Astrocyte (in vitro differentiated cells and primary cell): ENCODE measurements at regions not wholly inside any gene's neighbourhood (a gene's known extent, or its start where the extent isn't known, plus 50 kb on each side); places are given as distances from the start of the nearest gene placed in this dataset.

Experiments
- DNase-seq: peaks from one replicate; pipeline ENCODE4 v3.0.0-alpha.2; 2010; ENCODE audit warnings: low read depth
- FAIRE-seq: peaks from 2 replicates; lab custom pipeline; 2011; peaks lifted over from hg19 to GRCh38; lab: Jason Lieb, UNC
- H2AFZ ChIP-seq: 2 replicates; pipeline ENCODE4 v1.6.0; 2012; ENCODE audit warnings: low read depth, low read length, inconsistent platforms
- H3K27ac ChIP-seq: 2 replicates; pipeline ENCODE4 v1.5.1; 2011; ENCODE audit warnings: low read depth, low read length, inconsistent platforms
- H3K27me3 ChIP-seq: 2 replicates; pipeline ENCODE4 v1.6.0; 2011; ENCODE audit warnings: low read length, inconsistent platforms; ENCODE audit not compliant: insufficient read depth
- H3K36me3 ChIP-seq: 2 replicates; pipeline ENCODE4 v1.5.1; 2011; ENCODE audit warnings: low read length, inconsistent platforms; ENCODE audit not compliant: insufficient read depth
- H3K4me1 ChIP-seq: 2 replicates; pipeline ENCODE4 v1.5.1; 2011; ENCODE audit warnings: low read length, inconsistent platforms; ENCODE audit not compliant: insufficient read depth
- H3K4me2 ChIP-seq: 2 replicates; pipeline ENCODE4 v1.6.0; 2012; ENCODE audit warnings: low read length, inconsistent platforms
- H3K4me3 ChIP-seq: 2 replicates; pipeline ENCODE4 v1.5.1; 2011; ENCODE audit warnings: low read depth, mild to moderate bottlenecking, low read length, inconsistent platforms; ENCODE audit not compliant: insufficient read depth
- H3K79me2 ChIP-seq: 2 replicates; pipeline ENCODE4 v1.6.0; 2012; ENCODE audit warnings: mild to moderate bottlenecking, low read length, inconsistent platforms; ENCODE audit not compliant: insufficient read depth
- H3K9ac ChIP-seq: 2 replicates; pipeline ENCODE4 v1.6.0; 2012; ENCODE audit warnings: mild to moderate bottlenecking, low read length, inconsistent platforms
- H3K9me3 ChIP-seq: 2 replicates; pipeline ENCODE4 v1.5.1; 2012; ENCODE audit warnings: low read depth, mild to moderate bottlenecking, low read length, inconsistent platforms; ENCODE audit not compliant: insufficient read depth
- H4K20me1 ChIP-seq: 2 replicates; pipeline ENCODE4 v1.6.0; 2012; ENCODE audit warnings: low read length, inconsistent platforms; ENCODE audit not compliant: insufficient read depth
- H3K27ac Mint-ChIP-seq: one replicate; pipeline ENCODE4 v1.8.0; 2021; ENCODE audit warnings: mild to moderate bottlenecking, mixed read lengths; ENCODE audit not compliant: unreplicated experiment
- H3K27me3 Mint-ChIP-seq: one replicate; pipeline ENCODE4 v1.8.0; 2021; ENCODE audit warnings: low read depth, mixed read lengths; ENCODE audit not compliant: unreplicated experiment
- H3K36me3 Mint-ChIP-seq: one replicate; pipeline ENCODE4 v1.8.0; 2021; ENCODE audit warnings: low read depth, mixed read lengths; ENCODE audit not compliant: unreplicated experiment
- H3K4me1 Mint-ChIP-seq: one replicate; pipeline ENCODE4 v1.8.0; 2021; ENCODE audit warnings: low read depth, mixed read lengths; ENCODE audit not compliant: unreplicated experiment
- H3K4me3 Mint-ChIP-seq: one replicate; pipeline ENCODE4 v1.8.0; 2021; ENCODE audit warnings: mild to moderate bottlenecking, moderate library complexity, mixed read lengths; ENCODE audit not compliant: unreplicated experiment
- H3K9me3 Mint-ChIP-seq: one replicate; pipeline ENCODE4 v1.8.0; 2021; ENCODE audit warnings: mild to moderate bottlenecking, mixed read lengths; ENCODE audit not compliant: unreplicated experiment
- CTCF ChIP-seq: IDR thresholded peaks from 2 replicates; pipeline ENCODE4 v1.5.1; 2011; ENCODE audit warnings: low read depth, mild to moderate bottlenecking, inconsistent platforms, low read length, moderate library complexity; ENCODE audit not compliant: insufficient read depth
- EZH2 ChIP-seq: IDR thresholded peaks from 2 replicates; pipeline ENCODE4 v1.6.1; 2012; ENCODE audit warnings: mild to moderate bottlenecking, low read length, inconsistent platforms; ENCODE audit not compliant: insufficient read depth

GRCh38 chrX:13201605-13202219 is 118.1 kb downstream of the ATXN3L start:
- no peaks in the 10 kb centered on the region for H3K27me3 Mint-ChIP-seq
- Histone ChIP-seq H3K27ac (no peak overlapping the region), H3K9me3 (no peaks in the 10 kb centered on the region), H3K4me2 (no peak overlapping the region), H3K79me2 (no peaks in the 10 kb centered on the region), H3K4me1 (no peaks in the 10 kb centered on the region), H3K9ac (no peak overlapping the region), H4K20me1 (no peaks in the 10 kb centered on the region), H3K27me3 (no peaks in the 10 kb centered on the region), H3K4me3 (no peak overlapping the region), H3K36me3 (no peaks in the 10 kb centered on the region), H2AFZ (no peak overlapping the region)
- H3K4me3 Mint-ChIP-seq, result no peak overlapping the region
- TF ChIP-seq CTCF (no peak), EZH2 (no peak)
- H3K9me3 Mint-ChIP-seq, result no peaks in the 10 kb centered on the region
- no peak overlapping the region for H3K27ac Mint-ChIP-seq
- no peaks in the 10 kb centered on the region for H3K36me3 Mint-ChIP-seq
- DNase-seq, result no peak
- no peak for FAIRE-seq
- H3K4me1 Mint-ChIP-seq, result no peaks in the 10 kb centered on the region

- Histone ChIP-seq H3K4me2 (no peak overlapping the region), H3K79me2 (no peaks in the 10 kb centered on the region), H3K4me3 (no peak overlapping the region), H3K9ac (no peak overlapping the region), H3K36me3 (no peaks in the 10 kb centered on the region), H3K9me3 (no peaks in the 10 kb centered on the region), H3K27me3 (no peaks in the 10 kb centered on the region), H2AFZ (no peak overlapping the region), H4K20me1 (no peaks in the 10 kb centered on the region), H3K27ac (no peak overlapping the region), H3K4me1 (no peaks in the 10 kb centered on the region)
- H3K36me3 Mint-ChIP-seq, result no peaks in the 10 kb centered on the region
- no peaks in the 10 kb centered on the region for H3K9me3 Mint-ChIP-seq
- no peak overlapping the region for H3K4me3 Mint-ChIP-seq
- no peak for TF ChIP-seq EZH2
- no peak for TF ChIP-seq CTCF
- peak; percentile 45 for FAIRE-seq
- DNase-seq, result no peak
- no peaks in the 10 kb centered on the region for H3K4me1 Mint-ChIP-seq
- H3K27ac Mint-ChIP-seq, result no peak overlapping the region
- H3K27me3 Mint-ChIP-seq, result no peaks in the 10 kb centered on the region
These were observed 119.5 kb downstream of the ATXN3L start for GRCh38 chrX:13200398-13200797.

GRCh38 chrX:13198762-13199064 is 121.1 kb downstream of the ATXN3L start:
- no peaks in the 10 kb centered on the region for H3K27me3 ChIP-seq
- no peaks in the 10 kb centered on the region for H3K9me3 ChIP-seq
- DNase-seq (no peak), FAIRE-seq (peak; percentile 77)
- TF ChIP-seq EZH2, result no peak
- TF ChIP-seq CTCF, result no peak
- no peak overlapping the region for H2AFZ ChIP-seq
- Mint-ChIP-seq H3K27me3 (no peaks in the 10 kb centered on the region), H3K4me1 (peaks cover 7% of the 10 kb centered on the region), H3K36me3 (no peaks in the 10 kb centered on the region), H3K9me3 (no peaks in the 10 kb centered on the region), H3K27ac (no peak overlapping the region), H3K4me3 (no peak overlapping the region)
- H3K4me3 ChIP-seq, result no peak overlapping the region
- H3K9ac ChIP-seq, result no peak overlapping the region
- no peak overlapping the region for H3K4me2 ChIP-seq
- H3K4me1 ChIP-seq, result no peaks in the 10 kb centered on the region
- H3K36me3 ChIP-seq, result no peaks in the 10 kb centered on the region
- H3K27ac ChIP-seq, result no peak overlapping the region
- no peaks in the 10 kb centered on the region for H4K20me1 ChIP-seq
- no peaks in the 10 kb centered on the region for H3K79me2 ChIP-seq
